ENCODE measurements at regions not wholly inside any gene's neighbourhood (a gene's known extent, or its start where the extent isn't known, plus 50 kb on each side); places are given as distances from the start of the nearest gene placed in this dataset.
"Not testable (repeated sequence)": the region's sequence is repeated elsewhere in the genome, so short reads cannot be mapped to it uniquely, and the experiment has no call there.

GRCh38 chr1:120271561-120272221, 95.4 kb upstream of the SEC22B start:
- H3K4me2 ChIP-seq (ENCODE audit: low read depth, low read length); H3K79me2 ChIP-seq (ENCODE audit: insufficient read depth, low read length); CTCF ChIA-PET (ENCODE audit: low intra/inter-chr PET ratio, low total read pairs); ATAC-seq; BruUV-seq (replicated peaks); in situ Hi-C loops (cut with HindIII; ENCODE audit: extremely low pct_ligation_motif_present, low pct_unique_long_range_greater_than_20kb); DNase-seq (ENCODE audit: low spot score); H3K27ac ChIP-seq (ENCODE audit: extremely low read length, insufficient read depth, low read length); H3K27me3 ChIP-seq (ENCODE audit: control insufficient read depth in 1 of 2, insufficient read depth in 2 of 2, low read length in 2 of 2); H2AFZ ChIP-seq (ENCODE audit: low read length); H3K9me3 ChIP-seq (ENCODE audit: low read length); intact Hi-C loops (cut with micrococcal nuclease; ENCODE audit: unreplicated experiment); H3K4me1 ChIP-seq (ENCODE audit: insufficient read depth, low read length); FAIRE-seq; H4K20me1 ChIP-seq (ENCODE audit: insufficient read depth, low read length); H3K4me3 ChIP-seq (replicated peaks in 1 of 3; ENCODE audit: insufficient read depth in 1 of 3, low read depth in 2 of 3, low read length in 3 of 3); H3K36me3 ChIP-seq (replicated peaks in 1 of 2; ENCODE audit: control insufficient read depth in 1 of 2, insufficient read depth in 2 of 2, low read length in 2 of 2); H3K9ac ChIP-seq (ENCODE audit: insufficient read depth, low read depth, low read length); POLR2A ChIA-PET: not testable (repeated sequence)
- WGBS (ENCODE audit: low lambda C conversion rate): no CpG with 5 or more reads among the region's 5 CpGs

- H2AFZ ChIP-seq (ENCODE audit: low read length); H3K79me2 ChIP-seq (ENCODE audit: insufficient read depth, low read length); DNase-seq (ENCODE audit: low spot score); H3K4me1 ChIP-seq (ENCODE audit: insufficient read depth, low read length); FAIRE-seq; H3K27me3 ChIP-seq (ENCODE audit: control insufficient read depth in 1 of 2, insufficient read depth in 2 of 2, low read length in 2 of 2); ATAC-seq; H3K36me3 ChIP-seq (replicated peaks in 1 of 2; ENCODE audit: control insufficient read depth in 1 of 2, insufficient read depth in 2 of 2, low read length in 2 of 2); H3K4me3 ChIP-seq (replicated peaks in 1 of 3; ENCODE audit: insufficient read depth in 1 of 3, low read depth in 2 of 3, low read length in 3 of 3); H3K4me2 ChIP-seq (ENCODE audit: low read depth, low read length); H3K9me3 ChIP-seq (ENCODE audit: low read length); H3K9ac ChIP-seq (ENCODE audit: insufficient read depth, low read depth, low read length); H4K20me1 ChIP-seq (ENCODE audit: insufficient read depth, low read length); BruUV-seq (replicated peaks); POLR2A ChIA-PET; CTCF ChIA-PET (ENCODE audit: low intra/inter-chr PET ratio, low total read pairs); in situ Hi-C loops (cut with HindIII; ENCODE audit: extremely low pct_ligation_motif_present, low pct_unique_long_range_greater_than_20kb); intact Hi-C loops (cut with micrococcal nuclease; ENCODE audit: unreplicated experiment); H3K27ac ChIP-seq (ENCODE audit: extremely low read length, insufficient read depth, low read length): not testable (repeated sequence)
- WGBS (ENCODE audit: low lambda C conversion rate): no CpG with 5 or more reads among the region's 1 CpG
These were observed 91.7 kb upstream of the SEC22B start for GRCh38 chr1:120267894-120268551.

- H2AFZ ChIP-seq (ENCODE audit: low read length); H3K79me2 ChIP-seq (ENCODE audit: insufficient read depth, low read length); H3K36me3 ChIP-seq (replicated peaks in 1 of 2; ENCODE audit: control insufficient read depth in 1 of 2, insufficient read depth in 2 of 2, low read length in 2 of 2); POLR2A ChIA-PET; intact Hi-C loops (cut with micrococcal nuclease; ENCODE audit: unreplicated experiment); ATAC-seq; H3K27ac ChIP-seq (ENCODE audit: extremely low read length, insufficient read depth, low read length); H3K9ac ChIP-seq (ENCODE audit: insufficient read depth, low read depth, low read length); H3K4me3 ChIP-seq (replicated peaks in 1 of 3; ENCODE audit: insufficient read depth in 1 of 3, low read depth in 2 of 3, low read length in 3 of 3); H3K4me2 ChIP-seq (ENCODE audit: low read depth, low read length); DNase-seq (ENCODE audit: low spot score); H3K9me3 ChIP-seq (ENCODE audit: low read length); H3K27me3 ChIP-seq (ENCODE audit: control insufficient read depth in 1 of 2, insufficient read depth in 2 of 2, low read length in 2 of 2); H3K4me1 ChIP-seq (ENCODE audit: insufficient read depth, low read length); BruUV-seq (replicated peaks); CTCF ChIA-PET (ENCODE audit: low intra/inter-chr PET ratio, low total read pairs); FAIRE-seq; H4K20me1 ChIP-seq (ENCODE audit: insufficient read depth, low read length); in situ Hi-C loops (cut with HindIII; ENCODE audit: extremely low pct_ligation_motif_present, low pct_unique_long_range_greater_than_20kb): not testable (repeated sequence)
- WGBS (ENCODE audit: low lambda C conversion rate): 13% methylated on average over 3 of the region's 6 CpGs
These were observed 88.2 kb upstream of the SEC22B start for GRCh38 chr1:120264564-120264963.

DNA sequence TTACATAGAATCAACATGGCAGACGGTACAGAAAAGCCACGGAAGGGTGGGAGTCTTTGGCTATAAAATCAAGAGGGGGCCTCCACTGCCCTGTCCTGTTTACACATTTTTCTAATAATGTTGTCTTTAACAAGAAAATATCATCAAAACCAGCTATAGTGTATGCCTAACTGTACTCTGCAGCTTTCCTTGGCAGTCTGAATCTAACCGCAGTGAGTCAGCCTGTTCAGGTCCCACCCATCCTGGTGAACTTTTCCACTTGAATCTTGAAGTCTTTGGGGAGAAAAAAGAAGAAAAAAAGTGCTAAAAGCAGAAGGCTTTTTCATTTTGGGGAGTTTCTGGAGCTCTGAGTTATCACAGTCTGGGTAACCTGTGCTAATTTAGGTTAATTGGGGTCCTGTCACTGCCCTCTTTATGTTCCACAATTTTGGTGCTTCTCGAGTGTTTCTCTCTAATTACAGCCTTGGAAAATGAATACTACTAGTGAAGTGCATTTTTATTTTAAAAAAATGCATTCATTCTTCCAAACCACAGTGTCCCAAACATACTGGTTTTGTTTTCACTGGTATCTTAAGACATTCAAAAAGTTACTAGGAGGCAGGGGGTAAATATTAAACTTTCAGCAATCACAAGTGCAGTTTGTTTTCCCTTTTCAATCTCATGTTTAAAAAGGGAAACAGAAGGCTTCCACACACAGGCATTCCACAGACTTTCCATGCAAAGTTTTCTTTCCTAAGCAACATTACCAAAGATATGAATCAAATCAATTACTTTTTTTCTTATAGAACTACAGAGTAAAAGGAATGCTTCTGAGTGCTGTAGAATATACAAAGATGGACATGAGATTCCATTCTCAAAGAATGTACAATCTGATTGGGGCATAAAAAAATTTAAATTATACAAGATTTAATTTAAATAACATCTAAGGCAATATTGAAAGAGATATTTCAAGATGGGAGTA, 86.8 kb upstream of the SEC22B start:
- WGBS (ENCODE audit: low lambda C conversion rate): no CpG with 5 or more reads among the region's 4 CpGs
- H4K20me1 ChIP-seq (ENCODE audit: insufficient read depth, low read length); in situ Hi-C loops (cut with HindIII; ENCODE audit: extremely low pct_ligation_motif_present, low pct_unique_long_range_greater_than_20kb); DNase-seq (ENCODE audit: low spot score); POLR2A ChIA-PET; intact Hi-C loops (cut with micrococcal nuclease; ENCODE audit: unreplicated experiment); BruUV-seq (replicated peaks); H3K27me3 ChIP-seq (ENCODE audit: control insufficient read depth in 1 of 2, insufficient read depth in 2 of 2, low read length in 2 of 2); ATAC-seq; H3K4me2 ChIP-seq (ENCODE audit: low read depth, low read length); H3K4me3 ChIP-seq (replicated peaks in 1 of 3; ENCODE audit: insufficient read depth in 1 of 3, low read depth in 2 of 3, low read length in 3 of 3); H3K36me3 ChIP-seq (replicated peaks in 1 of 2; ENCODE audit: control insufficient read depth in 1 of 2, insufficient read depth in 2 of 2, low read length in 2 of 2); CTCF ChIA-PET (ENCODE audit: low intra/inter-chr PET ratio, low total read pairs); H3K9ac ChIP-seq (ENCODE audit: insufficient read depth, low read depth, low read length); H3K79me2 ChIP-seq (ENCODE audit: insufficient read depth, low read length); FAIRE-seq; H3K9me3 ChIP-seq (ENCODE audit: low read length); H2AFZ ChIP-seq (ENCODE audit: low read length); H3K27ac ChIP-seq (ENCODE audit: extremely low read length, insufficient read depth, low read length); H3K4me1 ChIP-seq (ENCODE audit: insufficient read depth, low read length): not testable (repeated sequence)

Measured in HepG2 (cell line).